A172 (cell line): ENCODE measurements at regions not wholly inside any gene's neighbourhood (a gene's known extent, or its start where the extent isn't known, plus 50 kb on each side); places are given as distances from the start of the nearest gene placed in this dataset.
"Not testable (repeated sequence)": the region's sequence is repeated elsewhere in the genome, so short reads cannot be mapped to it uniquely, and the experiment has no call there.

Experiments used
- DNase-seq: peaks from one replicate; pipeline ENCODE4 v3.0.0-alpha.2; 2015; ENCODE audit warnings: low spot score

DNA sequence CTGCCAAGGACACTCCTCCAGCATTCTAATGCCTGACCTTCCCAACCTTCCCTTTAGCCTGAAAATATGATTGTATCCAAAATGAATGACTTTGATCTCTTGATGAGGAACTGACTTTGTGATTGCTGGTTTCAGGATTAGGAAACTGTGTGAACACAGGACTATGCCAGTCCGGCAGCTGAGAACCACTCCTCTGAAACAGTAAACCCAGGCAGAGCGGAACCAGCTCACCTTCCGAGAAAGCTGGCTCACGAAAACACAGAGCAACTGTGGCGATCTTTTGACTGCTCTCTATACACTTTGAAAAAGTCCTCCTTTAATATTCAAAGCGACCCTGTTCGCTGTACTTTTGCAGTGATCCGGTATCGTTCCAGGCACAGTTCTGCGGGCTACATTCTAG is 258.8 kb upstream of the IRS2 start:
- no peak for DNase-seq

DNA sequence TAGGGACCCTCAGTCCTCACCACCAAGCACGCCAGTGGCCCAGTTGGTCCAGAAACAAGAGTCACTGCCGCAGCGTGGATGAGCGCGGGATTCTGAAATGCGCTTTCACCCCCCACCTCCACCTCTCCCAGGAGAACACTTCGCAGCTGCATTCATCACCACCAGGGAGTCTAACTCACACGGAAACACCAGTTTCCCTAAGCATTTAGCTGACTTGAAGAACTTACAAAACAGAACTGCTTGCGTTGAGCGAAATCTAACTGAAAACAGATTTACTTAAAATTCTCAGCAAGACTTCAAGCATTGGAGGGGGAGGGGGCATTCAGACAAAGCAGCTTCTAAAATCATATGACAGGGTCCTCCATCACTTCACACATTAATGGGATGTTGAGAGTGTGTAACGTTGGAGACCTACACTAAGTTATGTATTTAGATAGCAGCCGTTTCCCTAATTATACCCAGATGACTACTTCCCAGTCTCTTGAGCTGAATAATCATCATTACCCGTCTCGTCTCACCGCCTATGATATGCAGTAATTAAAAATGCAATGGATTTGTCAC is 258.2 kb upstream of the IRS2 start:
- DNase-seq = no peak

DNA sequence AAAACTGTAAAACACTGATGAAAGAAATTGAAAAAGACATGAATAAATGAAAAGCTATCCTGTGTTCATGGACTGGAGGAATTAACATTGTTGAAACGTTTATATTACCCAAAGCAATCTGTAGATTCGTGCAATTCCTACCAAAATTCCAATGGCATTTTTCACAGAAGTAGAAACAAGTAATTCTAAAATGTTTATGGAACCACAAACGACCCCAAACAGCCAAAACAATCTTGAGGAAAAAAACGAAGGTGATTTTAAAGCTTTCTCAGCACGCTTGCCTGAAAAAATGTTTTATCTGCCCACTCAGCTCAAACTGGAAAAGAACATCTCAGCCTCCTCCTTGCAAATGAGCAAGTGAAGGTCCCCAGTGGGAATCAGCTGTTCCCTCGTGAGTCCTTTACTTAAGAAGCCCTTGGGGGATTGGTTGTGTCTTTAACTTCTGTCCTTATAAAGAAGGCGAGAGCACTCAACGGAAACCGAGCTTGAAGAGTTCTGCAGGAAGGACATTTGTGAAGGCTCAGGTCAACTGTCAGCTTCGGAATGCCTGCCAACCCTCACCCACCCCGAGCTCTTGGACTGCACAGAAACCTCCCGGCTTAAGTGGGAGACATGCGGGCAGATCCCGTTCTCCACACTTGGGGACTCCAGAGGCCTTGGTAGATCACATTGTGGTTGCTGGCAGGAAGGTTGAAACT is 256.0 kb upstream of the IRS2 start:
- no peak for DNase-seq

DNA sequence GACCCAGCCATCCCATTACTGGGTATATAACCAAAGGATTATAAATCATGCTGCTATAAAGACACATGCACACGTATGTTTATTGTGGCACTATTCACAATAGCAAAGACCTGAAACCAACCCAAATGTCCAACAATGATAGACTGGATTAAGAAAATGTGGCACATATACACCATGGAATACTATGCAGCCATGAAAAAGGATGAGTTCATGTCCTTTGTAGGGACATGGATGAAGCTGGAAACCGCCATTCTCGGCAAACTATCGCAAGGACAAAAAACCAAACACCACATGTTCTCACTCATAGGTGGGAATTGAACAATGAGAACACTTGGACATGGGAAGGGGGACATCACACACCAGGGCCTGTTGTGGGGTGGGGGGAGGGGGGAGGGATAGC is 255.3 kb upstream of the IRS2 start:
- DNase-seq = not testable (repeated sequence)

DNA sequence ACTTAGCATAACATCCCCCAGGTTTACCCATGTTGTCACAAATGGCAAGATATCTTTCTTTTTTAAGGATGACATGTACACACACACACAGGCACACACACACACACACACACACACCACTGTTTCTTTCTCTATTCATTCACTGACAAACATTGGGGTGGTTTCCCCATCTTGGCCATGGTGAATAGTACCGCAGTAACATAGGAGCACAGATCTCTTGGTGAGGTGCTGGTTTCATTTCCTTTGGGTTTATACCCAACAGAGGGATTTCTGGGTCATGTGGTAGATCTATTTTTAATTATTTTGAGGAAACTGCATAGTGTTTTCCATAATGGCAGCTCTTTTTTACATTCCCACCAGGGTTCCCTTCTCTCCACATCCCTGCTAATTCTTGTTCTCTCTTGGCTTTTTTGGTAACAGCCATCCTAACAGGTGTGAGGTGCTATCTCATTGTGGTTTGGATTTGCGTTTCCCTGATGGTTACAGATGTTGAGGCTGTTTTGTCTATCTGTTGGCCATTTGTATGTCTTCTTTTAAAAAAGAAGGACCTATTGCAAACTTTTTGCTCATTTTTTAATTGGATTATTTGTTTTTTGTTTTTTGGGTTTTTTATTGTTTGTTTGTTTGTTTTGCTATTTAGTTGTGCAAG is 251.7 kb upstream of the IRS2 start:
- DNase-seq = no peak

DNA sequence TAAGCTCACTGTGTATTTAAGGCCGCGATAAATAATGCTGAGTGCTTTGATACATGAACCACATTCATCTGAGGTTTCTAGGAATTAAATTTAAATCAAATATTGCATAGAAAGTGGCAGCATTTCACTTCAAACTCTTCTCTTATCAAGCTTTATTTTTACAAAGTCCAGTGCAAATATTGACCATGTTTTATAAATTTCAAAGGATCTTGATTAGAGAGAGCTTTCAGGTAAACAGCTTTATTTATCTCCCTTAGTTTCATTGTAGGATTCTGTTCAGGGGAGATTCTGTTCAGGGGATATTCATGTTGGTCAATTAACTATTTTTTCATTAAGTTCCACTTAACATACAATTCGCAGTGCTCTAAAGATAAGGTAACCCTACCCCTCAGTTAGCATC is 249.7 kb upstream of the IRS2 start:
- no peak for DNase-seq

DNA sequence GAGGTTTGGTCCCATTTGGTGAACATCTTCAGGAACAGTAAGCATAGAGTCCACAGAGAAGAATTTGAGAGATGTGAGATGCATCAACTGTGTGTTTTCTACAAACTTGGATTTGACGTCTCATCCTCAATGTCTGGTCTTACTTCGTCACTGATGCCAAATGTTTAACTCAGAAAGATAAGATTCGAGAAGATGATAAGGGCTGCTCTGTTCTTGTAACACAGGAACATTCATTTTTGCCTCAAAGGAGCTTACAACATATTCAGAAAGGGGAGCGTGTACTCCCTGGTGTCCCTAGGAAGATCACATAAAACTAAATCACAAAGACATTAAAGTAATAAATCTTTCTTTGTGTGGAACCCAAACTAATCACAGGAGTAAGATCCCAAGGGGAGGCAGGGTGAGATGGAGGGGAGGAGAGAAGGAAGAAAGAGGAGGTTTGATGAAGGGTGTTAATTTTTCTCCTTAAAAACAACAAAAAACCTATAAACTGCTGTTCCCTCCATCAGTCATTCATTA is 247.7 kb upstream of the IRS2 start:
- no peak for DNase-seq

DNA sequence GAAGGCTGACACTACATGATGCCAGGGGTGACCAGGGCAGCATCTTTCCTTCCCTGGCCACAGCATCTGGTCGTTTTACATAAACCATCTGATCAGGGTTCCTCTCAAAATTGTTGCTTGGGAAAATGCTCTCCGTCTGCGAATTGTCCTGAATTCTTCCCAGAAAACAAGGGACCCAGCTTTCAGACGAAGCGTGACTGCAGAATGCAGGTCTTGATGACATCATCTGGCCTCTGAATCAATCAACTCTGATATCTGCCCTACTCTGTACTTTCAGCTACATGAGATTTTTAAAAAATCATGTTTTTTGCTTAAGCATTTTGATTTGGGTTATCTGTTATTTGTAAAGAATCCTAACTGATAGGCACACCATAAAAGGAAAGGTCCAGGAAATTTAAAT is 246.6 kb upstream of the IRS2 start:
- no peak for DNase-seq

DNA sequence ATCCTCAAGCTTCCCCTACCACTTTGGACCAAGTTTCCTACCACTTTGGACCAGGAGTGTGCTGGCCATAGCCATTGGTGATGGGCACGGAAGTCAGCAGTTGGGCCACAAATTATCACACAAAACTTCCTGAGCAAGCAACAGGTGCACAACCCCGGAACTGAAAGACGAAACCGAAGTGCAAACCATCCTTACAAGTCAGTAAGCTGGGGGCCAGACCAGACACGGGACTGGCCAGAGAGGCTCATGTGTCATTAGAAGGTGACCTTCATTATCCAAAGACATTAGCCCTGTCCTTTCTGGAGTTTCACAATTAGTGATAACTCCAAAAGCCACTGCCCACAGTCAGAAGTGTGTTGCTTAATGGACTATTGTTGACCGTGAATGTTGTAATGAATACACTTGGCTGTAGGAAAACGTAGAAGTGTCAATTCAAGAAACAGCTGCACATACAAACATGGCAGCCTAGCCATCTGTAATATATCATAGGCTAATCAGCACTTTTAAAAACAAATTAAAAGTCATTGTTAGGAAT is 244.1 kb upstream of the IRS2 start:
- no peak for DNase-seq

DNA sequence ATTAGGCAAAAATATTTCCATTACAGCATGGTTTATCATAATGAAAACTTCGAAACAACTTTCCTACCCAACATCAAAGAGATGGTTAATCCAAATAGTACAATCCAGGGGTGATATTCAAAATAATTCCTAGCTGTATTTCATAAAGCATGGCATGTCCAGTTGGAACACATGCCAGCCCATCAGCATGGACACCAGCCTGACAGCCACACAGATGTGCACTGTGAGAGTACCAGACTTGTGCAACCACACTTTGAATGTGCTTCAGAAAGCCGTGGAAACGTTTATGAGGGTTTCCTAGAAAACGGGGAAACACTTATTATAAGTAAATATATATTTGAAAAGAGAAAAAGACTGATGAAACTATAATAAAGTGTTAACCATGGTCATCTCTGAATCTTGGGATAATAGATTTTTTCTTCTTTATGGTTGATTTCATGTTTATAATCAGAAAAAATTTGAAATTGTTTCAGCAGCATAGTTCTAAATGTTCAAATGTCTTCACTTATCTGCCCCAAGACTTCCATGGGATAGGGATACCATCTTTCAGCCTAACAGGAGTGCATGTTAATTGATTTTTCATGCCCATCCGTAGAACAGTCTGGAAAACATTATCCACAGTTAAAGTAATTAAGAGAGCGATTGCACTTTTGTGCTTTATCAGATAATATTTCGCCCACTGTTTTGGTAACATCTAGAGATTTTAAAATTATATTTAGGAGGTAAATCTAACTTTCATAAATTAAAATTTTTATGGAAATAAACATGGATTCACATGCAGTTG is 242.6 kb upstream of the IRS2 start:
- no peak for DNase-seq

DNA sequence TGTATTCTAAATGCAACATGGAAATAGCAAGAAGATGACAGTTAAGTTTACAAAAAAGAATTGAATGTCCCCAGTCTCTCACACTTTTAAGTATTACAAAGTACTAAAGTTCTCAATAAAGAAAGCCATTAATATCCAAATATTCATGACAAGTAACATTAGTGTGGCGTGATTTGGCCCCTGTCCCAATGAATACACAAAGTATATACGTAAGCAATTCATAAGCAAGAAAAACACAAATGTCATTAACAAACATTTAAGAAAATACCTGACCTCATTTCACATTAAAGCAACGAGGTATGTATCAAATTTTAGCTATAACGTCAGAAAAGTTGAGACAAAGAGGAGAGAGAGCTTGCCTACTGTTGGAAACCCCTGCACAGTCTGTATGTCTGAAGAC is 241.9 kb upstream of the IRS2 start:
- no peak for DNase-seq

DNA sequence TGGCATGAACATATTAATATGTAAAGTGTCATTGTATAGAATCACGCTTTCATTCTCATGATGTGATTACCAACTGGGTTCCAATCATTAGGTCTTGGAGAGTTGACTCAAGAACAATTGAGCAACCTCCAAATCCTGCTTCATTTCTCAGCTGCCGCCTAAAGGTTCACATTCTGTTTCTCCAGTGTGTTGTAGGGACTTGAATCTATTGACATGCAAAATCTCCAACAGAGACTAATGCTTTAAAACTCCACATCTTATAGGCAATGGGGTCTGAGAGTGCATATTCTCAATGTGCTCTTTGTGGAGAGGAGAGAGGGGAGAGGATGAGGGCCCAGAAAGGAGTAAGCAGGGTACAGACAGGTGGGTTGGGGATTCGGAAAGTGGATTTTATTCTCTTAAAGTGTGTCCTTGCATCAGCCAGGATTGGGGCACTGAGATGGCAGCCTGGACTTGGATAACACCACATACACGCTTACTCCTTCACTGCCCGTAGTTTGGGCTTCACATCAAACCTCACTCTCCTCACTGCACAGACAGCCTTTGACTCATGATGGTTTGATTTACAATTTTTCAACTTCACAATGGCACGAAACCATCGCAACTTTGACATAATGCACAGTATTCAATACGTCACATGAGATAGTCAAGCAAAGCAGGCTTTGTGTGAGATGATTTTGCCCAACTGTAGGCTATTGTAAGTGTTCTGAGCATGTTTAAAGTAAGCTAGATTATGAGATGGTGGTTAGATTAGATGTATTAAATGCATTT is 241.3 kb upstream of the IRS2 start:
- no peak for DNase-seq

DNA sequence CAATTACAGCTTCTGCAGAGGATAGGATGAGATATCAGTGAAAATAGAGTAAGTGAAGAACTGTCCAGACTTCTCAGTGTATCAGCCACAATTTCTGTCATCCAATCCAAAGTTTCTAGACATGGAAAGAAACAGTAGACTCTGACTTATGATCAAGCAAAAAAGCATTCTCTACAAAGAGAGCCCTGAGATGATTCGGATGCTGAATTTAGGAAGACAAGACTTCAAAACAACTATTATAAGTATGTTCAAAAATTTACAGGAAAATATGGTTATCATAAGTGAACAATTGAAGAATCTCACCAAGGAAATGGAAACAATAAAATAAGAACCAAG is 238.2 kb upstream of the IRS2 start:
- no peak for DNase-seq

DNA sequence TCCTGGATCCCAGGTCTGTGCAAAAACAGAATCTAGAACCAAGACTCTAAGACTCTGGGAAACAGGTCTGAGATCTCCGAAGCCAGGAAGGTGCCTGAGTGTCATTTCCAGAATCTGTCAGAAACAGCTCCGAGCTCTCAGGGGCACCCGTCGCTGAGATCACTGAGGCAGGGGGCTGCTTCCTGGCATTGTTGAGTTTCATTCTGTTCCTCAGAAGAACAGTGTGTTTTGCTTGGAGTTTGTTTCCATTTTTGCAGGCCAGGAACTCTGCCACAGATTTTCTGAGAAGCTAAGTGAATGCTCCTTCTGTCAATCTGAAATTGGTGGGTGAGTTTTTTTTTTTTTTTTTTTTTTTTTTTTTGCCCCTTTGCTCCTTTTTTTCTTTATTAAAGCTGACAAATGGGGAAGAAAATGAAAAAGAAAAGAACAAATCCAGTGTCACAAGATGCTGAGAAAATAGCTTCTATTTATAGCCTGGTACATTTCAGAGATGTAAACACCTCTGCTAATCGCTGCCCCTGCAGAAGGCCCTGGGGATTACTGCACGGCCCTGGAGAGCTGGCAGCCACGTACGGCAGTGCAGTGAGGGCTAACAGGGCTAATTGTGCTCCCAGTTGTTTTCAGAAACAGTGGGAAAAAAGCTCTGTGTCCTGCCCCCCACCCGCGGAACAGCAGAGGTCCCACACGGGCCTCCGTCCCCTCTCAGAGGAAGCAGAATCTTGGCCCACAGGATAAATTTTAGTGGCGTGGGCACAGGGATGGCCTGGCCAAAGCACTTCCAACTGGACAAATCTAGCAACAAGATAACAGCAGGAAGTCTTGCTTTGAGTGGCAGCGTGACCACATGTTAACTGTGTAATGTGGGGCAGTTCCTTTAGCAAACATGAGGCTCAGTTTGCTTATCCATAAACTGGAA is 237.6 kb upstream of the IRS2 start:
- DNase-seq = no peak

DNA sequence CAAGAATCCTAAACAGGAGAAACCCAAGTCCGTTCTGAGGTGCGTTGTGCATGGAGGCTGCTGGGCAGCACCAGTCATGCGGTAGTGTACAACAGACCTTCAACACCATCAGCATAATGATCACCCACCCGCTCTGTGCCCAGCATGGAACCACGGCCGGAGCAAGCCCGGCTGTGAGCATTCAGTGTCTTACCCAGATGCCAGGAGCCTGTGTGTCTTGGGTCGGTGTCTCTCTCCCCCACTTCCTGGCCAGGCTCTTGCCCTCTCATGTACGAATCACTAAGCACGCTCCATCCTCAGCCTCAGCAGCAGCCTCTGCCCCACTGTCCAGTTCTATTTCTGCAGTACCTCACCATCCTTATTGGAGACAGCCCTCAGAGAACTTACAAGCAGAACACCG is 231.6 kb upstream of the IRS2 start:
- peak; percentile 62 for DNase-seq

DNA sequence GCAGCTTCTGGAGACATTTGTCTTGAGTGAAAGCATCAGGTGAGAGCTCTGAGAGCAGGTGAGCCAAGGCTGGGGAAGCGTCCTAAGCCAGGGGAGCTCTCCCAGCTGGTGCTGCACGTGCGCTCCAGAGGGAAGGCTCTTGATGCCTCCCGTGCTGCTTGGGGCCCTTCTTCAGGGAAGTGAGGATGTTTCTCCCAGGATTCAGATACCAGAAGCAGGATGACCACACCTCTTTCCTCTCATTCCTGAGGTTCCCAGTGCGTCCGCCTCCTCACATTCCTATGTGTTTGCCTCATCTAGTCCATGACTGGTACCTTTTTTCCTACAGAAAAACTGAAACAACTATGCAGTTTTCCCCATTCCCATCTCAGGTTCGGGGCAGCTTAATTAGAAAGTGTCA is 231.0 kb upstream of the IRS2 start:
- peak; percentile 99 for DNase-seq

DNA sequence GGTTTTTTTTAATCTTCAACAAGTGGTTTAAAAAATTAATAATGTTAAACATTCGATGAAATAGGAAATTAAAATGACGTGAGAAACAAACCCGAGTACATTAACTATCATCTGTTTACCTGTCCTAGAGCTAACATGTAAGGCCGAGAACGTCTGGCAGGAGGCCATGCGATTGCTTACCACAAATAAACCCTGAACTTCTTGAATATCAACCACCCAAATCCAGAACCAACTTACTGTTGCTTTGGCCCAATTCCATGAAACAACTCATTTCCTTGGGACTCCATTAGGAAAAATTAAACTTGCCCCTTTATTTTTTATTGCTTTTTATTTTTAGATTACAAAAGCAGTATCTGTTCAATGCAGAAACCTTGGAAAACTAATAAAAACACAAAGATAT is 228.9 kb upstream of the IRS2 start:
- DNase-seq = peak; percentile 31

DNA sequence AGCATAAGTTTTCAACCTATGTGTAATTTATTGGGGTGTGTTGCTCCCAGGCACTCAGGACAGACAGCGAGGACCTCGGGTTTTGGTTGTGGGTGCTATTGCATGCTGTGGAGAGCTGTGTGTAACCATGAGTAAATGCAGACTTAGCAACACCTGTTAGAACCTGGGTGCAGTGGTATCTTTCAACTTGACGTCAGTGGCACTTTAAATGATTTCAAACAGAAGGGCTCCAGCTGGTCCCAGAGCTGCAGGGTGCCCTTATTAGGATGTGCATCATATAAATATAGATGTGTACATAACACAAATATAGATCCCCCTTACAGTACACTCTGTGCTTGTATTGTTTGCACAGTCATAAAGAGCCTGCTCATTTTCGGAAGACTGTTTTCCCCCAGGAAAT is 228.3 kb upstream of the IRS2 start:
- DNase-seq = no peak

DNA sequence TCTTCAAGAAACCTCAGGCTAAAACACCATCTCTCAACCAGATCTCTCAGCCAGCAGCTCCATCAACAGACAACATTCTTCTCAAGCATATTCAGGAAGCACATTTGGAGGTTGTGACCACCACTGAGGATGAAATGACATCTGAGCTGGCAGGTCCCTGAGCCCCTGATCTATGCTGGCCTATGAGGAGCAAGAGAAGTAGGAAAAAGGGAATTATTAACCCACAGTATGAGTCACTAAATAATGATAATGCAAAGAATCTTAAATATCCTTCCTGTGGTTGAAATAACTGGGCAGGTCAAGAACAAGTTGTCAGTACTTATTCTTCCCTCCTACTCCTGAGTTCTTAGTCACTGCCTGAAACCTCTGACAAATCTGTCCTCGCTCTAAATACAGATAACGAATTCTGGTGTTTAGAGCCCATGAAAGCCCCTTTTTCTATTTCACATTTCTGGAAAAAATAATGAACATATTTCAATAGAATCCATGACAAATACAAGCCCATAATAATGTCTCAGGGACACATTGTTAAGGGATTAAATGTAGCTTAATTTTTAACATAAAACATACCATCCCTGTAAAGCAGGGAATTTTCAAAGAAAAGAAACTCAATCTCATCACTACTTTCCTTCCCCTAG is 225.8 kb upstream of the IRS2 start:
- peak; percentile 99 for DNase-seq
